ENCODE measurements at regions not wholly inside any gene's neighbourhood (a gene's known extent, or its start where the extent isn't known, plus 50 kb on each side); places are given as distances from the start of the nearest gene placed in this dataset.

DNA sequence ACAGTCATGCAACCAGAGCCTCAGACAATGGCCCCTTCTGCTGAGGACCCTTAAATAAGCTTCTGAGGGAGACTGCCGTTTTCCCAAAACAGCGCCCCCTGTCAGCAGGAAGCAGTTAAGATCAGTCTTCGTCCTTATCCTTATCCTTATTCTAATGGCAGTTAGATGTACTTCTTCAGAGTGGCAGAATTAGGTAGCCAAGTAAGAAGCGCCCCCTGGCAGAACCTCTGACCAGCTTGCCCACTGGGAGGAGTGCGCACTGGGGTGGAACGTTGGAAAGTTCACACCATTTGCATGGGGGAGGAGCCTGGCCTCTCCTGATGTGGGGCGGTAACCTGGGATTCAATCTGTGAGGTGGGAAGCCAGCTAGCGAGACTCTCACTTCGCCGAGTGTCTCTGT, 133.6 kb upstream of the QRFPR start (continued):
- no peak for TF ChIP-seq ZFAT (CRISPR knock-in tag; conservative IDR thresholded peaks at IDR 0.05)
- TF ChIP-seq, protein P1, sequence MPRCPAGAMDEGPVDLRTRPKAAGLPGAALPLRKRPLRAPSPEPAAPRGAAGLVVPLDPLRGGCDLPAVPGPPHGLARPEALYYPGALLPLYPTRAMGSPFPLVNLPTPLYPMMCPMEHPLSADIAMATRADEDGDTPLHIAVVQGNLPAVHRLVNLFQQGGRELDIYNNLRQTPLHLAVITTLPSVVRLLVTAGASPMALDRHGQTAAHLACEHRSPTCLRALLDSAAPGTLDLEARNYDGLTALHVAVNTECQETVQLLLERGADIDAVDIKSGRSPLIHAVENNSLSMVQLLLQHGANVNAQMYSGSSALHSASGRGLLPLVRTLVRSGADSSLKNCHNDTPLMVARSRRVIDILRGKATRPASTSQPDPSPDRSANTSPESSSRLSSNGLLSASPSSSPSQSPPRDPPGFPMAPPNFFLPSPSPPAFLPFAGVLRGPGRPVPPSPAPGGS (CRISPR knock-in tag; IDR thresholded peaks at IDR 0.05) = no peak

DNA sequence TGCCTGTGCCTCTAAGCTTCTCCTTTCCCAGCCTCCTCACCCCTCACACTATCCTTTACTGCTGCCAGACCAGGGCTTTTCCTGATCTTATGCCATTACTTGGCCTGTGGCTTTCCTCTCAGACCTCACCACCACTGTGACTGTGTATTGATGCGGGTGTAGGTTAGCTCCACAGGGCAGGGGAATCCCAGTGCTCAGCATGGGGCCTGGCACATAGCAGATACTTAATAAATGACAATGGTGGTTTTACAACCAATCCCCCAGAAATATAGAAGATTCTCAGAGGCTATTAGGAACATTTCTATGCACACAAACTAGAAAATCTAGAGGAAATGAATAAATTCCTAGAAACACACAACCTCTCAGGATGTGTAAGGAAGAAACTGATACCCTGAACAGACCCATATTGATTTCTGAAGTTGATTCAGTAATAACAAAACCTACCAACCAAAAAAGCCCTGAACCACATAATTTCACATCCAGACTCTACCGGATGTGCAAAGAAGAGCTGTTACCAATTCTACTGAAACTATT, 129.6 kb upstream of the QRFPR start:
- intact Hi-C loops (cut with micrococcal nuclease; ENCODE audit: unreplicated experiment) = no loop called here
- CTCF ChIA-PET (ENCODE audit: low intra/inter-chr PET ratio, low total read pairs) = no interaction called here
- FAIRE-seq (no peak), ATAC-seq (no peak), DNase-seq (ENCODE audit: low spot score) (no peak)
- Histone ChIP-seq H2AFZ (ENCODE audit: low read length) (no peak overlapping the region), H4K20me1 (ENCODE audit: insufficient read depth, low read length) (no peaks in the 10 kb centered on the region), H3K27ac (ENCODE audit: extremely low read length, insufficient read depth, low read length) (no peak overlapping the region), H3K4me2 (ENCODE audit: low read depth, low read length) (no peak overlapping the region), H3K36me3 (replicated peaks in 1 of 2; ENCODE audit: control insufficient read depth in 1 of 2, insufficient read depth in 2 of 2, low read length in 2 of 2) (no peaks in the 10 kb centered on the region), H3K4me3 (replicated peaks in 1 of 3; ENCODE audit: insufficient read depth in 1 of 3, low read depth in 2 of 3, low read length in 3 of 3) (no peak overlapping the region), H3K27me3 (ENCODE audit: control insufficient read depth in 1 of 2, insufficient read depth in 2 of 2, low read length in 2 of 2) (no peaks in the 10 kb centered on the region; a peak in 1 of 5 replicates), H3K4me1 (ENCODE audit: insufficient read depth, low read length) (no peaks in the 10 kb centered on the region), H3K79me2 (ENCODE audit: insufficient read depth, low read length) (no peaks in the 10 kb centered on the region), H3K9ac (ENCODE audit: insufficient read depth, low read depth, low read length) (no peak overlapping the region), H3K9me3 (ENCODE audit: low read length) (no peaks in the 10 kb centered on the region)
- POLR2A ChIA-PET = no interaction called here
- in situ Hi-C loops (cut with HindIII; ENCODE audit: extremely low pct_ligation_motif_present, low pct_unique_long_range_greater_than_20kb) = no loop called here
- TF ChIP-seq HNF4A (CRISPR knock-in tag; IDR thresholded peaks at IDR 0.05) (no peak), AGO1 (IDR thresholded peaks at IDR 0.05; ENCODE audit: low read depth, low read length, poor library complexity, severe bottlenecking) (no peak), NR2C2 (CRISPR knock-in tag; IDR thresholded peaks at IDR 0.05; ENCODE audit: borderline replicate concordance) (no peak), HHEX (CRISPR knock-in tag; IDR thresholded peaks at IDR 0.05) (no peak), ZNF788 (CRISPR knock-in tag; IDR thresholded peaks at IDR 0.05; ENCODE audit: borderline replicate concordance) (no peak), ASH2L (IDR thresholded peaks at IDR 0.05; ENCODE audit: insufficient read length, low read depth, low read length) (no peak), MBNL3 (CRISPR knock-in tag; conservative IDR thresholded peaks at IDR 0.05) (no peak), ZNF672 (CRISPR knock-in tag; IDR thresholded peaks at IDR 0.05) (no peak), ZNF570 (CRISPR knock-in tag; IDR thresholded peaks at IDR 0.05; ENCODE audit: borderline replicate concordance) (no peak), ZNF792 (CRISPR knock-in tag; IDR thresholded peaks at IDR 0.05) (no peak)
- TF ChIP-seq, protein P2, sequence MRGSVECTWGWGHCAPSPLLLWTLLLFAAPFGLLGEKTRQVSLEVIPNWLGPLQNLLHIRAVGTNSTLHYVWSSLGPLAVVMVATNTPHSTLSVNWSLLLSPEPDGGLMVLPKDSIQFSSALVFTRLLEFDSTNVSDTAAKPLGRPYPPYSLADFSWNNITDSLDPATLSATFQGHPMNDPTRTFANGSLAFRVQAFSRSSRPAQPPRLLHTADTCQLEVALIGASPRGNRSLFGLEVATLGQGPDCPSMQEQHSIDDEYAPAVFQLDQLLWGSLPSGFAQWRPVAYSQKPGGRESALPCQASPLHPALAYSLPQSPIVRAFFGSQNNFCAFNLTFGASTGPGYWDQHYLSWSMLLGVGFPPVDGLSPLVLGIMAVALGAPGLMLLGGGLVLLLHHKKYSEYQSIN (CRISPR knock-in tag; IDR thresholded peaks at IDR 0.05; ENCODE audit: borderline replicate concordance) = no peak
- TF ChIP-seq, protein P3, sequence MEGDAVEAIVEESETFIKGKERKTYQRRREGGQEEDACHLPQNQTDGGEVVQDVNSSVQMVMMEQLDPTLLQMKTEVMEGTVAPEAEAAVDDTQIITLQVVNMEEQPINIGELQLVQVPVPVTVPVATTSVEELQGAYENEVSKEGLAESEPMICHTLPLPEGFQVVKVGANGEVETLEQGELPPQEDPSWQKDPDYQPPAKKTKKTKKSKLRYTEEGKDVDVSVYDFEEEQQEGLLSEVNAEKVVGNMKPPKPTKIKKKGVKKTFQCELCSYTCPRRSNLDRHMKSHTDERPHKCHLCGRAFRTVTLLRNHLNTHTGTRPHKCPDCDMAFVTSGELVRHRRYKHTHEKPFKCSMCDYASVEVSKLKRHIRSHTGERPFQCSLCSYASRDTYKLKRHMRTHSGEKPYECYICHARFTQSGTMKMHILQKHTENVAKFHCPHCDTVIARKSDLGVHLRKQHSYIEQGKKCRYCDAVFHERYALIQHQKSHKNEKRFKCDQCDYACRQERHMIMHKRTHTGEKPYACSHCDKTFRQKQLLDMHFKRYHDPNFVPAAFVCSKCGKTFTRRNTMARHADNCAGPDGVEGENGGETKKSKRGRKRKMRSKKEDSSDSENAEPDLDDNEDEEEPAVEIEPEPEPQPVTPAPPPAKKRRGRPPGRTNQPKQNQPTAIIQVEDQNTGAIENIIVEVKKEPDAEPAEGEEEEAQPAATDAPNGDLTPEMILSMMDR (CRISPR knock-in tag; IDR thresholded peaks at IDR 0.05) = no peak
- 0% methylated on average over 2 of the region's 2 CpGs for WGBS (ENCODE audit: low lambda C conversion rate)
- BruUV-seq (replicated peaks) = no TSS peak
